GM13976 (cell line): ENCODE measurements at regions not wholly inside any gene's neighbourhood (a gene's known extent, or its start where the extent isn't known, plus 50 kb on each side); places are given as distances from the start of the nearest gene placed in this dataset.
A peak's percentile ranks its signal among the peaks of the same experiment; 100 is the strongest.
"Not testable (repeated sequence)": the region's sequence is repeated elsewhere in the genome, so short reads cannot be mapped to it uniquely, and the experiment has no call there.

Source experiments
- DNase-seq: peaks from one replicate; pipeline ENCODE4 v3.0.0; 2012; ENCODE audit warnings: low spot score
- CTCF ChIP-seq: IDR thresholded peaks from 2 replicates; pipeline ENCODE4 v1.5.1; 2012; ENCODE audit warnings: borderline replicate concordance, mild to moderate bottlenecking; ENCODE audit not compliant: insufficient read depth; ENCODE audit errors: extremely low read depth, missing control alignments, control extremely low read depth
- in situ Hi-C: fragments of 300-500 bp; cut with MboI; formaldehyde crosslinking; loops from one replicate; pipeline ENCODE4 v1.12.0; 2022; ENCODE audit warnings: low sequenced_read_pairs, mixed read lengths, inconsistent platforms; ENCODE audit not compliant: unreplicated experiment

DNA sequence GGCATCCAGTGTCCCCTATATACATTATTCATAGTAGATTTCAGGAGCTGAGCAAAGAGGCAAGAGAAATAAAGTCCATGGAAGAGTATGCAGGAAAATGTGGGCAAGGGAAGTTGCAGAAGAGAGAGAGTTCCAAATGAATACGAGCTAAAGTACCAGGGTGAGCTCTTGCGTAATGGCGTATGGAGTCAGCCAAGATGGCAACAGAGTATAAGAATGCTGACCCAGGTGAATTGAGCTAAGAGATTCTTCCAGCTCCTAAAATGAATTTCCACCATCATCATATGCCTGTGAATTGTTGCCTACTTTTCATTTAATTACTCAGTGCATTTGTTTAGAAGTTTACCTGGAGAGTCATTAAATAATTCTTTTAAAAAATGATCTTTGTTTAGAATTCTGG is 153.2 kb upstream of the CNTNAP4 start:
- DNase-seq, result no peak
- in situ Hi-C loops, result no loop called here
- TF ChIP-seq CTCF, result no peak

- DNase-seq, result no peak
- no peak for TF ChIP-seq CTCF
- in situ Hi-C loops, result no loop called here
These were observed 151.3 kb upstream of the CNTNAP4 start for GRCh38 chr16:76125871-76126270.

- DNase-seq, in situ Hi-C loops: not testable (repeated sequence)
These were observed 139.1 kb upstream of the CNTNAP4 start for GRCh38 chr16:76138056-76138455.

DNA sequence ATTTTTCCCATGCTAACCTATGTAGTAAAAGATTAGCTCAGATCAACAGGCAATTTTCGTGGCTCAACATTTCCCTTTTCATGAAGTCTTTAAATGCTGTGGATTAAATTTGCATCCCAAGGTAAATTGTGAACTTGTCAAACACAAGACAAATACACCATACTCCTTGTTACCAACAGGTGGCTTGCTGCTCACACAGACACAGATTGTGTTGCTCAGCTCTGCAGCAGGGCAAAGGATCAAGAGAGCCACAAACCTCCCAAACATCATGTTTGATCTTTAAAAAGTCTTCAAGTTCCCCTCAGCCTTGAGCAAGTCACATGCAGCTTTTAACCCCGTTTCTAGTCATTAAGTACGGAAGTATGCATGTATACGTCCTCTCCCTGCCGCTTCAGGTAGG is 119.6 kb upstream of the CNTNAP4 start:
- no peak for TF ChIP-seq CTCF
- no peak for DNase-seq
- in situ Hi-C loops, result no loop called here

DNA sequence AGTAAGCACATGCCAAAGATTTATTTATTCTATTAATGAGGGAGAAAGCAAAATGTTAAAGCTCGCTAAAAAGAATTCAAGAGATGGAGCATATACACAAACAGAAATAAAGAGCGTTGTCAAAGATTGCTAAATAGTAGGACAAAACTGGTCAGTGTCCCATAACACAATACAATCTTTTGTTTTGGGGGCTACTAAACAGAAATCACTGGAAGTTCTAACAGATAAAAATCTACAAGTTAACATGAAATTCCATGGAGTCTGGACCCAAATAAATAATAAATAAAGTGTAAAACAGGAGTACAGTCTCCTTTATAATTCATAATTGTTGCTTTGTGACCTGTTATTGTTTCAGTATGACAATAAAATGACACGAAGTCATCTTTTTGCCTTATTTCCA is 115.2 kb upstream of the CNTNAP4 start:
- in situ Hi-C loops, result no loop called here
- TF ChIP-seq CTCF, result no peak
- no peak for DNase-seq

DNA sequence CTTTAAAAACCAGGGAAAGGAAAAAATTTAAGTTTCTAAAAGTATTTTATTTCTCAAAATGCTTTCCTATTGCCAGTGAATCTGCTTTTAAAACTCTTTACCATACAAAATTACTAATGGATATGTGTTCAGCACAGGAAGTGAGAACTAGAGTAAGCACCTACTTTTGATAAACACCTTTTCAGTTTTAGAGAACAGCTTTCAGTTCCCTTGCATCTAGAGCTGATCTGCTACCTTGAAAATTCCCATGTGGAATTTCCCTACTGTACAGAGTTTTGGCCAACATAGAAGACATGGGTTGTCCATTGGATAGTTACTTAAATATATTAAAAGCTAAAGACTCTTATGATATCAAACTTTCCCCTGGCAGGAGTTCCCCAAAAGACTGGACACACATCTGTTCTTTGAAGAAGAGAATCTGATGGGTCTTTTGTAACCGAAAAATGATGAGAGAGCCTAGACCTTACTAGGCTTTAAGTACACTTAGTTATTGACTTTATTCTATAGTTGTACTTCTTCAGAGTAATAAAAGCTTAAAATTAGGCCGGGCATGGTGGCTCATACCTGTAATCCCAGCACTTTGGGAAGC is 112.1 kb upstream of the CNTNAP4 start:
- in situ Hi-C loops, result no loop called here
- no peak for DNase-seq
- no peak for TF ChIP-seq CTCF

DNA sequence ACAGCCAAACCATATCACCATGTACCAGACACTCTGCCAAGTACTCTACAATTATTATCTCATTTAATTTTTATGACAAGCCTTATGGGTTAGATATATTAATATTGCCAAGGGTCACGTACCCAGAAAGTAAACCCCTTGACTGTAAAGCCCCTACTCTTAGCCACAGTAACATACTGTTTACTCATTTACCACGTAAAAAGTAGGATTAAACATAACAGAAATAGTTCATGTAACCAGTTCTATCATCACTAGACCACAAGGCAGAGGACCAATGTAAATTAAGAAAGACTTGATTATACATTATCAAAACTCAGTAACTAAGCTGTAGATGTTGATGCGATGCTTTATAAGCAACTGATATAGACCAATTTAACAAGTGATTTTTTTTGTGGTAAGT is 101.5 kb upstream of the CNTNAP4 start:
- in situ Hi-C loops, result no loop called here
- DNase-seq, result no peak
- TF ChIP-seq CTCF, result no peak

- peak; percentile 7 for DNase-seq
- in situ Hi-C loops, result no loop called here
- no peak for TF ChIP-seq CTCF
These were observed 101.0 kb upstream of the CNTNAP4 start for GRCh38 chr16:76176153-76176552.
